HG02870 (cell line): ENCODE measurements at regions not wholly inside any gene's neighbourhood (a gene's known extent, or its start where the extent isn't known, plus 50 kb on each side); places are given as distances from the start of the nearest gene placed in this dataset.
"Not testable (repeated sequence)": the region's sequence is repeated elsewhere in the genome, so short reads cannot be mapped to it uniquely, and the experiment has no call there.

ENCODE experiments used
- ATAC-seq: cut with Tn5 transposase; IDR thresholded peaks from one replicate; pipeline ENCODE4 v1.9.1; 2021; ENCODE audit warnings: mild to moderate bottlenecking, moderate library complexity; ENCODE audit not compliant: unreplicated experiment

DNA sequence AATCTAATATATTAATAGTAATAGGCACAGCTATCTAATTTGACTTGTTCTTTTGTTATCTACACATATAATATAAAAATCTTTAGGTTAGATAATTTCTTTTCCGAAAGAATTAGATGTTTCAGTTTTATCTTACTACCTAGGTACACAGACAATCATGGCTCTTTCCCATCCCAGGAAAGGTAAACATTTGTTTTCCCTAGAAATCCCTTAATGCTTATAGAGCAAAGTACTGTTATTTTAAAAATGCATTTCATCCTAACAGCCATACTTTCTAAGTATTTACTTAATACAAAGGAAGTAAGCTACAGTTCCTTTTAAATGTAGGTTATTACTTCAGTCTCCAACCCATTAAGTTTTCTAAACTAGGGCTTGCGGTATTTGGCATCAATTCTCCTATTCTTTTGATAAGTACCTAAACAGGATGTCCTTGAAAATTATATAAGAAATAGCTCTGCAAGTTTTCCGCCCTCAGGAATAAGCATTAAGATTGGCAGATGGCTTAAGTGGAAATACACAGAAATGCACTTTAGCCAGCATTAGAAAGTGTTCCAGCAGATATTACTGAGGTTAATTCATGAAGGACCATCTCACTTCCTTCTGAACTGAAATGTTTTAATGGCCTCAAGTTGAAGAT is 616.2 kb upstream of the SPRY2 start:
- no peak for ATAC-seq

DNA sequence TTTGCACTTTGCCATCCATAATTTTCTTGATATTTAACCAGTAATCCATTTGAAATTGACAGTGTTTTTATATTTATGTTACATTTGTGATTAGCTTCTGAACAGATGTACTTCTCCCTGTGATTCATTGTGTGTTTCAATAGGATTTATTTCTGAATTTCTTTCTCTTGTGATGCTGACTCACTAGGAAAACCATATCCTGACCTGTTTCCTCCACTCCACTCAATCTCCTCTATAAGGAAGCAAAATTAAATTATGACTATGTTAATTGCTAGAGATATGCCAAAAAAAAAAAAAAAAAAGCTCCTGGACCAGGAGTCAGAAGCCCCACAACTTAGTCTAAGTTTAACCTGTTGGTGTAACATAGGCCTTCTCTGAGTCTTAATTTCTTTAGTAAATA is 614.6 kb upstream of the SPRY2 start:
- no peak for ATAC-seq

DNA sequence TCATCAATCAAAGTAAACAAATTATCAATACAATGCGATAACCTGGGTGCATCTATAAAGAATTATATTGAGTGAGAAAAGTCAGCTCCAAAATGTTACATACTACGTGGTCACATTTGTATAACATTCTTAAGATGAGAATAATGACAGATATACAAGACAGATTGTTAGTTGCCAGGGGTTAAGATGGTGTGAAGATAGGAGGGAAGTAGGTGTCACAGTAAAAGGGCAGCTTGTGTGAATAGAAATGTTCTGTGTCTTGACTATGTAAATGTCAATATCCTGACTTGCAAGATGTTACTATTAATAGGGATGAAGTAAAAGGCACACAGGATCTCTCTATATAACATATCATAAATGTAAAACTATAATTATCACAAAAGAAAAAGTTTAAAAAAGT is 611.2 kb upstream of the SPRY2 start:
- ATAC-seq, result no peak

DNA sequence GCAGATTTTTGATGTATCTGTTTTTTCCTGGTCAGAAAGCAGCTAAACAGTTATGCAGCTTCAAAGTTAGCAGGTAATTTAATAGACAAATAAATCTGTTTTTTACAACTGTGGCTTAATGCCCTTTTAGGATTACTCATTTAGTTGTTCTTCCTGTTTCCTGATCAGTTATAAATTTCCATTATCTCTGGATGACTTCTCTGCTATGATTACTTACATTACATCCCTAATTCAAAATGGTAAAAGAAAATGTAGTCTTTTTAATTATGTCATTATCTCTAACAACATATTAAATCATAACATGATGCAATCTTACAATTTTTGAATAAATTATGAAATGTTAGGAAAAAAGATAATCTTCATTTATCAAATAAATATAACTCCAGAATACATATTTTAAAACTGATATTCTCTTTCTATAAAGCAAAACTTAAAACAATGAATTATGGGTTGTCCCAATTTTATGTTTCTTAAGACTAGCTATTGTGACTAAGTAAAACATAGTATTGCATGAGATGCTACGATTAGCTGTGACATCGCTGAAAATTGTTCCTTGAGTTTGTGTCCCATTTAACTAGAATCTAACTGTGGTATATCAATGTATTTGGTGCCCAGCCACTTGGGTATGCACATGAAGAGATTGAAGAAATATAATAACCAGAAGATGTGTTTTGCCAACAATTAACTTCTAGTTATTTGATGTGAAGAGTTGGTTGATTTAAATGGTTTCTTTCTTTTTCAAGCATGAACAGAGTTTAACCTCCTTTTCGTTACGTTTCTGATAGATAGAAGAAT is 605.3 kb upstream of the SPRY2 start:
- no peak for ATAC-seq

DNA sequence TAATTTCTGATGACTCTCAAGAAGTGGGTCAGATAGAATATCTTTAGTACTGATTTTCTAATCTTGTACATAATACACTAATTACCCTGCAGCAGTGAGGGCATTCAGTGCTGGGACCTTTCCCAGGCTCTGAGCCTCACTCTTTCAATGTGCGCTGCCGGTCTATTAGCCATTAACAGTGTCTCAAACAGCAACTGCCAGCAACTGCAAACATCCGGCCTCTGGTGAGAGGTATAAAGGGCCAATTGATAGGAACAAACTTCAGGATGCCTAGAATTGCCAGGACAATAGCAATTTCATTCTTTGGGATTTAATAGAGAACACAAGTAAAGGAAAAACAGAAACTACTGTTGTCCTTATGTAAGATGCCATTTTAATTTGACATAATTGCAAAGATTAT is 604.4 kb upstream of the SPRY2 start:
- no peak for ATAC-seq

DNA sequence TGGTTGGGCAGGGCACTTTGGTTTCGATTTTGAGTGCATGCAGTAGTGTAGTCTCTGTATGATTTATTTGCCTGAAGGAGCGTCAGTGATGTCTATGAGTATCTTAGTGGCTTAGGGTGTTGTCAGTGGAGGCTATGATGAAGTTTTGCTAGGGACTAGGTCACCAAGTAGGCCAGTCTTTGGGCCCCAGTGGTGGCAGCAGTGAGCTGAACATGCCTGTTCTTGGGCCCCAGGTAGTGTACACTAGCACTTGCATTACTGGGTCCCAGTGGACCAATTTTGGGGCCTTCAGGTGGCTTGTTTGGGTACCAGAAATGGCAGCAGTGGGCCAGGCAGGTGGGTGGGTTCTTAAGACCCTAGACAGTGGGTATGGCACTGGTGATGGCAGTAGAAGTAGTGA is 598.7 kb upstream of the SPRY2 start:
- no peak for ATAC-seq

DNA sequence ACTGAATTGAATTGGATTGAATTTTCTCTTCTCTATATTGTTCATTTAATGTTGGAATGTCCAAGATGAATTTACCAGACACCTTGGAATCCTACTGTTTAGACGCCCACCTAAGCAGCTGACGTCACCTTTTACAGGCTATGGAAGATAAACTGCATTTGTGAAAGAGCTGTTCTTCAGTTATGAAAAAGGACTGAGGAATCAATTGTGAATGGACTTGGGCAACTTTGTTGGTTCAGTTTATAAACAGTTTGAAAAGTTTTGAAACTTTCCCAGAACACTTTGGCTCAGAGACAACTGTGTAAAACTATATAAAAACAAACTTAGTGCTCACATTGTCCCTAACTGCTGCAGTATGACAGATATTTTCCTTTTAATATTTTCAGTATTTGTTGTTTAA is 590.8 kb upstream of the SPRY2 start:
- ATAC-seq, result no peak

DNA sequence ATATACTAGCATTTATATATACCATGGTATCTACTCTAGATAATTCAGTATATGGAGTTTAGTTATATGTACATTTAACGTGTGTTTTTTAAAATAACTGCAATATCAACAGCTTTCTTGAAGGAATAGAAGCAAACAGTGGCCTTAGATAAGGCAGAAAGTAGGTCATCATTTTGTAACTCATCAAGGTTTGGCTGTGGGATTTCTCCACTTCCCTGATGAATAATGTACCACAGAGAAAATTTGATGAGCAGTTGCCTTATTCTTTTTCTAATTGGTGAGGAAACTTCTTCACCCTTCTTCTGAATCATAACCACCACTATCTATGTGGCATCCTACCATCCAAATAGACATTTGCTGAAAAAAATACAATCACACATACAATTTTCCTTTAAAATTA is 590.2 kb upstream of the SPRY2 start:
- ATAC-seq, result no peak

DNA sequence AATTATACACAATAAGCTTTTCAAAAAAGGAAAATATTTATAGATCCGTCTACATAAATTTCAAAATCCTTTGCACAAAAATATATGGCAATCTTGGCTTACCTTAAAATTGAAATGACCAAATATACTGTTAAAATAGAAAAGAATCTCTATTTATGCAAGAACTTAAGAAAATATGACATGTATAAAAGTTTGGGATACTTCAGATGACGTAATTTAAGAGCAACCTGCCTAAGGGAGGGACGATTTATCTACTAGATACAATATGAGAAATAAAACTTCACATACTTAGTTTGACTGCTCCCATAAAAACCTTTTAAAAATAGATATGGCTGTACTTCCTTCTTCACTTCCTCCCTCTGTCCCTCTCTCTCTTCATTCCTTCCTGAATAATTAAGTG is 587.3 kb upstream of the SPRY2 start:
- ATAC-seq, result no peak

DNA sequence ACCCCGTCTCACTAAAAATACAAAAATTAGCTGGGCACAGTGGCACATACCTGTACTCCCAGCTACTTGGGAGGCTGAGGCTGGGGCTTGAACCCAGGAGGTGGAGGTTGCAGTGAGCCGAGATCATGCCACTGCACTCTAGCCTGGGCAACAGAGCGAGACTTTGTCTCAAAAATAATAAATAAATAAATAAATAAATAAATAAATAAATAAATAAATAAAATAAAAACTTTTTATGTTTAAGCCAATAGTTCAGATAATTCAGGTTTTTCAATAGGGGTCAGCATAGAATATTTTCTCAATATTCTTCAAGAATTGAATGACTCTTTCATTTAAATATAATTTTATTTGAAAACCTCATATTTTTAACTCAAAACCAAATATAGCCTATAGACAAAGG is 585.1 kb upstream of the SPRY2 start:
- not testable (repeated sequence) for ATAC-seq

DNA sequence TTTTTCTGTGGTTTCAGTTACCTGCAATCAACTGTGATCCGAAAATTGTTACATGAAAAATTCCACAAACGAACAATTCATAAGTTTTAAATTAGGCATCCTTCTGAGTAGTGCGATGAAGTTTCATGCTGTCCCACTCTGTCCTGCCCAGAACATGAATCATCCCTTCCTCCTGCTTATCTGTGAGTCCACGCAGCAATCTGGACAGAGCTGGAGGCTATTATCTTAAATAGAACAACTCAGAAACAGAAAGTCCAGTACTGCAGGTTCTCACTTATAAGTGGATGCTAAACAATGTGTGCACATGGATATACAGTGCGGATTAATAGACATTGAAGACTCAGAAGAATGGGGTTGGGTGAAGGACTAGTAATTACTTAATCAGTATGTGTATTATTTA is 583.7 kb upstream of the SPRY2 start:
- ATAC-seq, result no peak

DNA sequence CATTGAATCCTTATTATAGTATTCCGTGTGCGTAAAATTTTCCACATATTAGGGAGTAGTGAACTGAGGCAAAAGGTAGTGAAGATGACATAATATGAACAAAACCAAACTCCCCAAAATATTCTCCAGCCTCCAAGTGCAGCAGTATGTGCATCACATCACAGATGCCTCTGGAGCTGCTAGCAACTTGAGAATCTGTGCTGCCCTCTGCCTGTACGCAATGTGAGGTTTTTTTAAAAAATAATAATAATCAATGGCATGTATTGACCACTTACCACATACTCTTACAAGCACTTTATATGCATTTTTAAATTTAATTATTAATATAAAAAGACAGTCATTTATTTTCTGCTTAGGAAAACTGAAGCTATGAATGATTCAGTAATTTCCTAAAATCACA is 583.0 kb upstream of the SPRY2 start:
- no peak for ATAC-seq

DNA sequence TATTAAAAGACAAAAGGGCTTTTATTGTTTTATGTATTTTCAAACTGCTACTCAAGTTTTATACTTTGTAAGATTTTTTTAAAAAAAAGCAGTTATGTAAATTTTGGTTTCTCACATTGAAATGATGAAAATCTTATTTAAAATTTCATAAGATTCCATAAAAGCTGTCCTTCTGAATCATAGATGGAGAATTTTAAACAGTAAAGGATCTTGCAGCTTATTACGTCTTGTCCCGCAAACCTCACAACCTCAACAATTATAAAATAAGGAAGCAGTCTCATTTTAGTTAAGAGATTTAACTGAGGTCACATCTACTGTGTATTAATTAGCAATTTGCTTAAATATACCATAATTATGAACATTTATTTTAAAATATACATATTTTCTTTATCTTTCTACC is 581.0 kb upstream of the SPRY2 start:
- no peak for ATAC-seq

DNA sequence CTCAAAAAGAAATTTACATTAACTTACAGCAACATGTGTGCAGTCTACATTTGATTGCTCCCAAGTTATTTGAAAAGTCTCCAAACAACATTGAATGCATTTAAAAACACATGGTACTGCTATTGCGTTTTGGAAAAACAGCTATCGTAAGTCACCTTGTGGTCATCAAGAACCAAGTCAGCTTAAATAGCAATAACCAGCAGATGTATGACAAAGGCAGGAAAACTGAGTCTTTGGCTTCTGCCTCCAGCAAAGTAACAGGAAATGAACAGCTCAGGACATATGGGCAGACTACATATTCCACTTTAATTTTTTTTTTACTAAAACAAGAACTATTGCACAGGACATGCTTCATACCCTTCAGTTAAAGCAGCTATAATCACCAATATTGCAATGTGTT is 580.6 kb upstream of the SPRY2 start:
- ATAC-seq, result no peak

DNA sequence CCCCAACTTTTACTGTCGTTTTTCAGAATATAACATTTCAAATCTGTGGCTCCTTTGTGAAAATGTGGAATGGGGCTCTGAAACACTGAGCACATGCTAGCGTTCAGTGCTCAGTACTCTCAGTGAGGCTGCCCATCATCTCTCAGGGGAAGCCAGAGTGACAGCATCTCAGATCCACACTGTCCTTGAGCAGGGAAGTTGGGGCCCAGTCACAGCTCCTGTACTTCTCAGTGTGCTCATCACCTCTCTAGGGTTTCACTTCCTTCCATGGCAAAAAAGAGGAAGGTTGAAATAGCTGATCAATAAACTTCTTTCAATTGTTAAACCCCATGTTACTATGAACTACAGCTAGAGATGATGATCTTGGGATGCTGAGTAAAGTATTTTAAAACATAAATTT is 565.9 kb upstream of the SPRY2 start:
- no peak for ATAC-seq

DNA sequence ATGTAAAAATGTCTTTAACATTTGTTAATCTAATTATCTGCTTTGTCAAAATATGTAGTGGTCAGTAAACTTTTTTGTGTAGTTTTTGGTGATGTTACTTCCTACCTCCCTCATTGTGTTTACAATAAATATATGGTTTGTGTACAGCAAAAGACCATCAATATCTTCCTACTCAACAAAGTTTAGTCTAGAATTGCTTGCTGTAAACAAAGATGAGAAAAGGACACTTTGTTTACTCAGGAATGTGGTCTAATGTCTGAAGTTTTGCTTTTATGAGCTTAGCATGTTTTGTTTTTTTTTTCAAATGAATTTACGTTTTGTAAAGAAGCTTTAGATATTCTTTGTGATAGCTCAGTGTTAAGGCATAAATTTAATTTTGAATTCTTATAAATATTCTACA is 563.5 kb upstream of the SPRY2 start:
- no peak for ATAC-seq

DNA sequence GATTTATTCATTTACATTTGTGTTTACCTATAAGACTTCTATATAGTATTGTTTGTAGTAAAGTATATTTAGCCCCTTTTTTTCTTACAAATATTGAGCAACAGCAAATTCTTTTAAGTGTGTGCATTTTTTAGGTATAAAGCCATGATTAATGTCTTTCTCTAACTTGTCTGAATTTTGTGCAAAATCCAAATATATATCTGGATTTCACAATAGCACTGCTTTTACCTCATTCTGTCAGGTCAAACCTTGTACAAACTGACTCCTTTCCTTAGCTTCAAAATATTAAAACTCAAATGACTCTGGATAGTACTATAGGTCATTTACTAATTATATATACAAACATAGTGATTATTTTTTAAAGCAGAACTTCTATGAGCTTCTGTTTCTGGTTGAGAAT is 563.0 kb upstream of the SPRY2 start:
- ATAC-seq, result no peak

DNA sequence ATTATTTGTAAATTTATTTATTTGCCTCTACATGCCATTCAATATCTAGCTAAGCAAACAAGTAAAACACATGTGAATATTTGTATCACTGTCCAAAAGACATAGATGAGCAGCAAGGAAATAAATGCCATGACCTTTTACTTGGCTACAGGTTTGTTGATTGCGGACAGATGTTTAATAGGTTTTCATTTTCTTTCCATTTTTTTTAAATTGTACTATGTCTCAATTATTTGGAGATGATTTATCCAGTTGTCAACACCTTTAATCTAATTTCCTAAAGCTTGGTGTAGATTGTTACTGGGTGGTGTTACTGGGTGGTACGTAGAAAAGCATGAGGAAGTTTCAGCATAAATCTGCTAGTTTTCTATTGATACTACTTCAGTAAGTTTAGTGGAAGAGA is 560.6 kb upstream of the SPRY2 start:
- no peak for ATAC-seq

DNA sequence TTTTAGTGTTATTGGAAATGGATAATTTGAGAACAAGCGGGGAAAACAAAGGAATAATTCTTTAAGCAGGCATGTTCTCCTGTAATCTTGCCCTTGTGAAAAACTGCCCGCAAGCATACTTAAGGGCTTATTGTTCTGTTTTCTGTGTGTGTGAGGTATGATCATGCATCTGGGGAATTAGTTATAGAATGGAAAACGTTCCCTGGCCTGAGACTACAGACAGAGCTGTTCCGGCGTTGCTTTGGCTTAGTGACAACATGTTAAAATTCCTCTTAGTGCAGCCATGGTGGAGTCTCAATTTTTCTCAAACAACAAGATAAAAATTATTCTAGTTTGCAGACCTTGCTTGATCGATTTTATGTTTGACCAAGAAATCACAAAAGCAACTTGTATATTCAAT is 560.2 kb upstream of the SPRY2 start:
- no peak for ATAC-seq

DNA sequence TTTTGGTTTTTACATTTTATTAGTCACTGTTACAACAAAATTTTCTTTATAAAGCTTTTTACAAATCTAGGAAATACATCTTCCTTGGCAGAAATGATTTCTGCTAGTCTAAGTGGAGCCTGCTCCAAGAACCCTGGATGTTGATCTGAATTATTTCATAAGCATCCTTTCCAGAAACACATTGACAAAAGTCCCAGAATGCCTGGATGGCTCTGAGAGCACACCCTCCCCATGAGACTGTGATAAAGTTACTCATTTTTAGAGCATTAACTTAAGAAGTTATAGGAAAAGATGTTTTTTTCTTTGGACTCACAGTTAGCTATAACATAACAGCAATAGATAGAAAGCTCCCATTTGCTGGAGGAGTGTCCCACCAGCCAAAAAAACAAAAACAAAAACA is 559.6 kb upstream of the SPRY2 start:
- no peak for ATAC-seq

DNA sequence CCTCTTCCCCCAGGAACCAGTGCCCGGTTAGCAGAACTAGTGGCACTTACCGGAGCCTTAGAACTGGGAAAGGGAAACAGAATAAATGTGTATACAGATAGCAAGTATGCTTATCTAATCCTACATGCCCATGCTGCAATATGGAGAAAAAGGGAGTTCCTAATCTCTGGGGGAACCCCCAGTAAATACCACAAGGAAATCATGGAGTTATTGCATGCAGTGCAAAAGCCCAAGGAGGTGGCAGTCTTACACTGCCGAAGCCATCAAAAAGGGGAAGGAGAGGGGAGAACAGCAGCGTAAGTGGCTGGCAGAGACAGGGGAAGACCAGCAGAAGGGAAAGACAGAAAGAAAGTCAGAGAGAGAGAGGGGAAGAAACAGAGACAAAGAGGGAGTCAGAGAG is 556.7 kb upstream of the SPRY2 start:
- not testable (repeated sequence) for ATAC-seq

DNA sequence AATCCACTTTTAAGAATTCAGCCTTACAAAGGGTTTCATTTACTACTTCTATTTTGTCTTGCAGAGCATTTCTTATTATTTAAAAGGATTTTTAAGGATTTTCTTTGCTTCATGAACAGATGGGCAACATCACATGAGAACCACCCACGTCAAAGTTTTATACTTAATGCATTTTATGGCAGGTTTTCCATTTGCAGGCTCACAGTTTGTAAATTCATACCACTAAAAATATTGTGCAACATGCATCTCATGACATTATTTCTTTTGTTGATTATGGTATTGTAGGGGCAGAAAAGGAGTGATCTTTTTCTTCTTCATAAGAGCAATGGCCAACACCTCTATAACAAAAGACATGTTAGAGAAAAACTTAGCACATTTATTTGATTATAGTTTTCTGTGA is 554.0 kb upstream of the SPRY2 start:
- no peak for ATAC-seq

DNA sequence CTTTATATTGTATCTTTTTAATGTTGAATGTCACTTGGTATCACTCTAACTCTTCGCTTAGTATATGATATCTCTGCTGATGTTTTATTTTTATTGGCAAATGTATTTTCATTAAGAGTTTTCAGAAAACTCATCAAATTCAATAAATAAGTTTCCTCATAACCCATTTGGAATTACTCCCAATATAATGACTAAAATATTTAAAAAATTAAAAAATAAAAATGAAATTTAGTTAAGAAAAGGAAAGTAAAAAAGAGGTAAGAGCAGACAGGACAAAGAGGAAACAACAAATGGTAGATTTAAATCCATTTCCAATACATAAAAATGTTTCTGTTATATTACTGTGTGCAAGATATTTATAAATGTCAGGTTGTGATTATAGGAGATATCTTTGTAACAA is 548.9 kb upstream of the SPRY2 start:
- no peak for ATAC-seq
